Limb (tissue), 2 donors: ENCODE measurements at regions not wholly inside any gene's neighbourhood (a gene's known extent, or its start where the extent isn't known, plus 50 kb on each side); places are given as distances from the start of the nearest gene placed in this dataset.
"Not testable (repeated sequence)": the region's sequence is repeated elsewhere in the genome, so short reads cannot be mapped to it uniquely, and the experiment has no call there.

ENCODE experiments used
- DNase-seq, 2 donors: peaks; one replicate each; pipeline ENCODE4 v3.0.0-alpha.2; 2016; ENCODE audit errors: extremely low spot score in 2 of 2

- DNase-seq: no peak
These were observed 2387.6 kb downstream of the PCDH7 start for GRCh38 chr4:33107814-33108213.

GRCh38 chr4:33111117-33111516 is 2390.9 kb downstream of the PCDH7 start:
- DNase-seq: no peak

GRCh38 chr4:33116871-33117270 is 2396.7 kb downstream of the PCDH7 start:
- DNase-seq: no peak

- DNase-seq: no peak
These were observed 2405.8 kb downstream of the PCDH7 start for GRCh38 chr4:33126002-33126401.

GRCh38 chr4:33130662-33131061 is 2410.5 kb downstream of the PCDH7 start:
- not testable (repeated sequence) for DNase-seq

GRCh38 chr4:33133723-33134122 is 2413.6 kb downstream of the PCDH7 start:
- no peak for DNase-seq

- DNase-seq: no peak
These were observed 2414.2 kb downstream of the PCDH7 start for GRCh38 chr4:33134366-33134765.

GRCh38 chr4:33149658-33150524 is 2429.7 kb downstream of the PCDH7 start:
- DNase-seq: no peak

GRCh38 chr4:33150525-33150910 is 2430.3 kb downstream of the PCDH7 start:
- DNase-seq: no peak

- no peak for DNase-seq
These were observed 2440.0 kb downstream of the PCDH7 start for GRCh38 chr4:33160126-33160525.

- no peak for DNase-seq
These were observed 2441.0 kb downstream of the PCDH7 start for GRCh38 chr4:33161202-33161601.

- DNase-seq: no peak
These were observed 2442.0 kb downstream of the PCDH7 start for GRCh38 chr4:33162122-33162521.

- no peak for DNase-seq
These were observed 2451.8 kb downstream of the PCDH7 start for GRCh38 chr4:33171873-33172525.

GRCh38 chr4:33176566-33176965 is 2456.4 kb downstream of the PCDH7 start:
- DNase-seq: no peak

GRCh38 chr4:33184657-33185290 is 2464.6 kb downstream of the PCDH7 start:
- DNase-seq: no peak

GRCh38 chr4:33187035-33187434 is 2466.9 kb downstream of the PCDH7 start:
- no peak for DNase-seq

- DNase-seq: no peak
These were observed 2468.6 kb downstream of the PCDH7 start for GRCh38 chr4:33188733-33189132.

- no peak for DNase-seq
These were observed 2469.0 kb downstream of the PCDH7 start for GRCh38 chr4:33189169-33189568.

GRCh38 chr4:33193109-33193508 is 2472.9 kb downstream of the PCDH7 start:
- DNase-seq: no peak

GRCh38 chr4:33200377-33200776 is 2480.2 kb downstream of the PCDH7 start:
- DNase-seq: no peak

GRCh38 chr4:33218238-33218637 is 2498.1 kb downstream of the PCDH7 start:
- DNase-seq: no peak

- DNase-seq: no peak
These were observed 2506.0 kb downstream of the PCDH7 start for GRCh38 chr4:33226133-33226532.
